M059J (cell line): ENCODE measurements at regions not wholly inside any gene's neighbourhood (a gene's known extent, or its start where the extent isn't known, plus 50 kb on each side); places are given as distances from the start of the nearest gene placed in this dataset.
A peak's percentile ranks its signal among the peaks of the same experiment; 100 is the strongest.

ENCODE experiments used
- DNase-seq: peaks from one replicate; pipeline ENCODE4 v3.0.0-alpha.2; 2012; ENCODE audit warnings: low read depth

DNA sequence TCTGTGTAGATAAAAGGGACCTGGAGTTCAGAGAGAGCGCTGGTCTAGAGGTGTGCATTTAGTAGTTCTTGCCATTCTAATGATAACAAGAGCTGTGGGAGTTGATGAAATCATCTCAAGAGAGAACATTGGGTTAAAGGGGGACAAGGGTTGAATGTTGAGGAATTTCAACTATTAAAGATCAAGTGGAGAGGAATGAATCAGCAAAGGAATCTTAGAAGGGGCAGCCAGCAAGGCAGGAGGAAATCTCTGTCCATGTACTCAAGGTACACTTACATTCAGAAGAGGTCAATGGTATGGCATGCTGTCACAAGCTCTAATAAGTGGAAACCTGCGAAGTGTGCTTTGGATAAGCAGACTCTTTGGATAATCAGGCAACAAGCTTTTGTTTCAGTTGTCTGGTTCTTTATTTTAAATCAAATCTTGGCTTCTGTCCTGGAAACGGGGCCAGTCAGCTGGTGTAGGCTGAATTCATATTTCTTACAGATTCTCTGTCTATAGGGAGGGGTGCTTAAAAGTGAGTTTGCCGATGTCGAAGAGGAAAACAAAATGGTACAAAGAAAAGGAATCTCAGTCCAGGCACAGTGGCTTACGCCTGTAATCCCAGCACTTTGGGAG is 320.5 kb upstream of the CD180 start:
- DNase-seq = peak; percentile 3

DNA sequence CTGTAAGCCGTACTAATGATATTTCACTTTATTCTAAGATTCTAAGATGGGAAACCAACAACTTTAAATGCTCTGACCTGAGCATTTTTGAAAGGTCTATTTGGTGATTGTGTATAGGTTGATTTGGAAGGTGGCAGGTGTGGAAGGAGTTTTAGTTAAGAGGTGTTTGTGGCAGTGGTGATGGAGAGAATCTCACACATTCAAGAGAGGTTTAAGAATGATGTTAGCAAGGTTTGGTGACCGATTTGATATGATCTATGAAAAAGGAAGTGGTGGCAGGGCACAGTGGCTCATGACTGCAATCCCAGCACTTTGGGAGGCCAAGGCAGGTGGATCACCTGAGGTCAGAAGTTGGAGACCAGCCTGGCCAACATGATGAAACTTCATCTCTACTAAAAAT is 319.2 kb upstream of the CD180 start:
- DNase-seq = no peak

DNA sequence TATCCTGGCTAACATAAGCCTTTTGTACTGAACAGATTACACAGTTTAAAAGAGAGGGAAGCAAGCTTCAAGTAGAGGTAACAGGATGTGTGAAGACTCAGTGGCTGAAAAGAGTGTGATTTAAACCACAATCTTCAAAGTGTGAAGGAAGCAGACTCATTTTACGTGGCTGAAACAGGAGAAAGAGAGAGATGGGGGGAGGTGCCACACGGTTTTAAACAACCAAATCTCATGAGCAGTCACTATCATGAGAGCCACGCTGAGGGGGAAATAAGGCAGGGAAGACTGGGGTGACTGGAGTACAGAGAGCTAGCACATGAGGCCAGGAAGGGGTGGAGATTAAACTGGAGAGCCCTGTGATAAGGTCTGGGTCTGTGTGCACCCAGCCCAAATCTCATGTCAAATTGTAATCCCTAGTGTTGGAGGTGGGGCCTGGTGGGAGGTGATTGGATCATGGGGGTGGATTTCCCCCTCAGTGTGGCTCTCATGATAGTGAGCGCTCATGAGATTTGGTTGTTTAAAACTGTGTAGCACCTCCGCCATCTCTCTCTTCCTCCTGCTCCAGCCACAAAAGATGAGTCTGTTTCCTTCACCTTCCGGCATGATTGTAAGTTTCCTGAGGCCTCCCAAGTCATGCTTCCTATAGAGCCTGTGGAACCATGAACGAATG is 318.6 kb upstream of the CD180 start:
- no peak for DNase-seq

DNA sequence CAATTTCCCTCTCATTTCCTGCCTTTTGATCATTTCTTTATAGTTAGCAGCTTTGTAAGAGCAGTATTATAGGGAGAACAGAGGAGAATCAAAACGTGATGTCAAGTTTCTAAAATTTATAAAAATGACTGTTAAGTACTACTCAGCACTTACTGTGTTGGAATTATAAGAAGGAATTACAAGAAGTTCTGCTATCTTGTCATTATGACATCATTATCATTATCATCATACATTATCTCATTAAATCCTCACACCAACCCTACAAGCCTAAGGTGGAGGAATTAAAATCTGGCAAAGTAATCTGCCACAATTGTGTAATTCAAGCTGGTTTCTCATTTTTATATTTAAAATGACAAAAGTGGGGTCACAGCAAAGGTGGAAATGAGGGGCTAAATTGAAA is 316.2 kb upstream of the CD180 start:
- DNase-seq = no peak

DNA sequence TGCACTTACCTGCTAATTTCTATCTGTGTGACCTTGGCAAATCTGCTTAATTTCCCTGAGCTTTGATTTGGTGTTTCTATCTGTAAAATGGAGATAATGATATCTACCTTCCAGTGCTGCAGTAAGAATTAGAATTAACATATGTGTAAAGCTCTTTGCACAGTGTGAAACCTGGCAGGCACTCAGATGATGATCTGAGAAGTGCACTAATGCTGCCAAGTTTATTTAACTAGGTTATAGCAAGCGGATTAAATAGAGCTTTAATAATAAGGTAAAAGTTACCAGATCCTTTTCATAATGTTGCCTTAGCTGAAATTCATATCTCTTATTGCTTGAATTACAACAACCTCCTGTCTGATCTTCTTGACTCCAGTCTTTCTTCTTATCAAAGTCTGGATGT is 315.3 kb upstream of the CD180 start:
- no peak for DNase-seq

DNA sequence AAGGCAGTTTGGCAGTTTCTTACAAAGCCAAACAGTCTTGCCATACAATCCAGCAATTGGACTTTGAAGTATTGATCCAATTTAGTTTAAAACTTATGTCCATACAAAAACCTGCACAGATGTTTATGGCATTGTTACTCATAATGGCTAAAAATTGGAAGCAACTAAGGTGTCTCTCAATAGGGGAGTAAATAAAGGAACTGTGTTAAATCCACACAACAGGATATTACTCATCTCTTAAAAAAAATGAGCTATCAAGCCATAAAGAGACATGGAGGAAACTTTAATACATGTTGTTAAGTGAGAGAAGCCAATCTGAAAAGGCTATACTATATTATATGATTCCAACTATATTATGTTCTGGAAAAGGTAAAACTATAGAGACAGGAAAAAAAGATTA is 313.6 kb upstream of the CD180 start:
- no peak for DNase-seq

DNA sequence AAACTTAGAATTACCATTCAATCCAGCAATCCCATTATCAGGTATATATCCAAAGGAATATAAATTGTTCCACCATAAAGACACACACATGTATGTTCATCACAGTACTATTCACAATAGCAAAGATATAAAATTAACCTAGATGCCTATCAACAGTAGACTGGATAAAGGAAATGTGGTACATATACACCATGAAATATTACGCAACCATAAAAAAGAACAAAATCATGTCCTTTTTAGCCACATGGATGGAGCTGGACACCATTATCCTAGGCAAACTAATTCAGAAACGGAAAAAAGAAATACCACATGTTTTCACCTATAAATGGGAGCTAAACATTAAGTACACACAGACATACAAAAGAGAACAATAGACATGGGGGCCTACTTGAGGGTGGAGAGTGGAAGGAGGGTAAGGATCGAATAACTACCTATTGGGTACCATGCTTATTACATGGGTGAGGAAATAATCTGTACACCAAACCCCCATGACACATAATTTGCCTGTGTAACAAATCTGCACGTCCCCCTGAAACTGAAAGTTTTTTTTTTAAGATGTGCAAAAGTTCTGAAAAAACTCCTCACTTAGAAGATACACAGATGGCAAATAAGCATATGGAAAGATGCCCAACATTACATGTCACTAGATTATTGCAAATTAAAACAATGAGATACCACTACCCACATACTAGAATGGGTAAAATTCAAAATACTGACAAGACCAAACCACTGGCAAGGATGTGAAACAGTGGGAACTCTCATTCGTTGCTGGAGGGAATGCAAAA is 313.0 kb upstream of the CD180 start:
- no peak for DNase-seq

DNA sequence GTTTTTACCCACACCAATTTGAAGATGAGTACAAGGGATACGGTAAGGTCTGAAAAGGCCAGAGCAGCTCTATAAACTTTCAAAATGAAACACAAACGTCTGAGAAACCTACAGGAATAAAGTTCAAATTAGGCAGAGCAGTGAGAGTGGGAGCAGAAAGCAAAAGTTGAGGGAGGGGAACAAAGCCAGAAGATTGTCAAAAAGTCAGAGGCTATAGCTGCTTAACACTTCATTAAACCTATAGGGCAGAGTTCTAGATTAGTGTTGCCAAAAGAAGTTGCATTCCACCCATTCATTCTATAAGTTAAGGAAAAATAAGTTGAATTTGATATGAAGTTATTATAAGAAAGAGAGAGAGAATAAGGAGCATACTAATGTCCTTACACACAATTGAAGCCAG is 309.6 kb upstream of the CD180 start:
- DNase-seq = no peak

DNA sequence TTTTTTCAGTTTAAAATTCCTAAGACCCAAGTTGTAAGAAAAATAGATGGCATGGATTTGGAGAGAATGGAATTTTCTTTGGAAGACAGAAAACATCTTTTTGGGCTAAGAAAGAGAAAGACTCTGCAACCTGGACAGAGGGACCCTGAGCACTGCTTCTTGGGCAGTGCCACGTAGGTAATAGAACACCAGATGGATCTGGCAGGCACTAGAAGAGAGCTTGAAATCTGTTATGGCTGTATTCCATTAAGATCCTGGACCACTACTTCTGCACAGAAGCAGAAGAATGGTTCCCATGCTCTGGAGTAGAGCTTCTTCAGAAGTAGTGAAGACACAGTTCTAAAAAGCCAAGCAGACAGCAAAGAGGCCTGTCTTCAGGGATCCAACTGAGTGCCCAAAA is 306.4 kb upstream of the CD180 start:
- no peak for DNase-seq

DNA sequence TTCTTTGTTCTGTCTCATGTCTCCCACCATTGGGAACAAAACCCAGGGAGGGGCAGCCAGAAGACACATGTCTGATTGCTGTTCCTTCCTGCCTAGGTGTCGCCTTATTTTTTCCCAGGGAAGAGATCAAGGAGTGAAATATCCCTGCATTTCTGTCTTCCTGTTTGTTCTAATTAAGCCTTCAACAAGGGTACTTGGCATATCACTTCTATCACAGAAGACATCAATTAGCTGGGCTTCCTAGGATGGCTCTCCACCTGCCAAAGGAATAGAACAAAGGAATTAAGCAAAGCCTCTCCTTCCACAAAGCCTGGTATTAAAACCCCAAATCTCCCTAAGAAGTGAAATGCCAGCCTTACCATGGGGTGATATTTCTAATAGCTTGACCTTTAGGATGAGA is 299.5 kb upstream of the CD180 start:
- no peak for DNase-seq

DNA sequence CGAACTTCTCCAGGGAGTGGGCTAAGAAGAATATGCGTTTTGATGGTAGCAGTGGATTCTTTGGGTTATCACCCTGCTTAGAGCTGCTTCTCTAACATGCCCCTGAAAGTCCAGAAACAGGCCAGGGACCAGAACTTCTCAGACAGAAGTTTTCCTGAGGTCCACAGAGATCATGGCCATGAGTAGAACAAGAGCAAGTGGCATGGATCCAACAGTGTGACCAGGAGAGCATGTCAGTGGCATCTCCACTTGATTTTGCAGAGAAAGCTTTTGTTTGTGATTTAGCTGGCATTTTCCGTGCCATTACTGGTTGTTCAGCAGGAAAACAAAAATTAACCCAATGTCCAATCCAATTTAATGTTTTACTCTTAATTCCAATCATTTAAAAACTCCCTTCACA is 298.5 kb upstream of the CD180 start:
- no peak for DNase-seq

DNA sequence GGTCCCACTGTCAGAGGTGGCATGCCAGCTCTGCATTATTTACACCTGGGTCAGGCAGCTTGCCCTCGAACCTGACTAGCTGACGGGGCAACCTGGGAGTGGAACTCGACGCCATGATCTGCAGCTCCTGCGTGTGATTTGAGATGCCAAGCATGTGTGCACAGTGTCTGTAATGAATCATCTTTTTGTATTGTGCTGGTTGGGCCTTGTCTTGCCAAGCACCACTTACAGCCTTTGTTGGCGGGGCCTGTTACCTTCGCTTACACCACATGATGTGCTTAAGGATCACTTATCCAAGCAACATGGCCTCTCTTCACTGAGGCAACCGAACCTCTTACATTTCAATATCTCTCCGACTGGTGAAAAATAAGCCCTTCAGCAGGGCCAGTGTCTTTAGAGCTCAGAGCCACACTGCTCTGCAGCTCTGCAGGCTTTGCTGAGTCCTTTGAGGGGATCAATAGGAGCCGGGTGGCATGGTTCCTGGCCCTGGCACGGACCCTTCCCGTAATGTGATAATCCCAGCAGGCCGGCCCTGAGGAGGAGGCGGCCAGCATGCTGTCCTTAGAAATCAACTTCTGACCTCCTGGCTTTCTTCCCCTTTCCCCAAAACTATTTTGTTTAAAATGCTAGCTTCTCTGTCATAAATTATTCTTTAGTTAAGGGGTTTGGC is 297.7 kb upstream of the CD180 start:
- no peak for DNase-seq

DNA sequence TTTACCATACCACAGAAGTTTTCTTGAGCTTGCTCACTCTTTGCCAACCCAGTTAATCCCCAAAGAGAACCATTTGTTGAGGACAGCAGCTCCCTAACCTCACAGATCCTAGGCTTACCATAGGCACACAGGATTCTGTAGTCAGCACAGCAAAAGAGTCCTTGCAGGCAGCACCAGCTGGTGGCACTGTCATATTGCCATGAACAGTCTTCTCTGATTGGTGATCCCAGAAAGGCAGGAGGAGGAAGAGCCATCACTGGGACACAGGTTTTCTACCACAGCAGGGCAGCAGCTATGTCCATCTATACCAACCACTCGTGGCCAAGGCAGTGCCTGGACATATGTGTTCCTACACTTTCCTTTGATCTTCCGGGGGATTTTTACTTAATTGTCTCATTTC is 297.1 kb upstream of the CD180 start:
- peak; percentile 27 for DNase-seq

DNA sequence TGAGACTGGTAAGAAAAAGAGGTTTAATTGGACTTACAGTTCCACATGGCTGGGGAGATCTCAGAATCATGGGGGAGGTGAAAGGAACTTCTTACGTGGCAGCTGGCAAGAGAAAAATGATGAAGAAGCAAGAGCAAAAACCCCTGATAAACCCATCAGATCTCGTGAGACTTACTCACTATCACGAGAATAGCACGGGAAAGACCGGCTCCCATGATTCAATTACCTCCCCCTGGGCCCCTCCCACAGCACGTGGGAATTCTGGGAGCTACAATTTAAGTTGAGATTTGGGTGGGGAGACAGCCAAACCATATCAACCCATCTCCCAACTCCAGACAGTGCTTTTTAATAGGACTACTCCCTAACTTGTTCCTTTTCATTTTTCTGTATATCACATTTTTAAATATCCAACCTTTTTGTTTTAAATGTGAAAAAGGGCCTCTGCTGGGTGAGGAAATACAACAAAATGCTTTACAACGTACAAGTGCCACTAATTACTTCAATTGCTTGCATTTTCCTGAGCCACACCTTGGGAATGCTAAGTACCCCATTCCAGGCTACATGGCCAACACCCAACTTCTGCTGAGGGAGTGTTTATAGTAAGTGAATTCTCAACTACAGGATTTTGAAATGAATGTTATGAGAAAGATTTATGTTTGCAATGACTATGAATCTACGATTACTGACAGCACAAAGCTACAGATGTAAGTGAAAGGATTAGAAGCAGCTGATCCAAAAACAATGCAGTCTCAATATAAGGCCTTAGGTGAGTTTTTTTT is 294.1 kb upstream of the CD180 start:
- DNase-seq = no peak

DNA sequence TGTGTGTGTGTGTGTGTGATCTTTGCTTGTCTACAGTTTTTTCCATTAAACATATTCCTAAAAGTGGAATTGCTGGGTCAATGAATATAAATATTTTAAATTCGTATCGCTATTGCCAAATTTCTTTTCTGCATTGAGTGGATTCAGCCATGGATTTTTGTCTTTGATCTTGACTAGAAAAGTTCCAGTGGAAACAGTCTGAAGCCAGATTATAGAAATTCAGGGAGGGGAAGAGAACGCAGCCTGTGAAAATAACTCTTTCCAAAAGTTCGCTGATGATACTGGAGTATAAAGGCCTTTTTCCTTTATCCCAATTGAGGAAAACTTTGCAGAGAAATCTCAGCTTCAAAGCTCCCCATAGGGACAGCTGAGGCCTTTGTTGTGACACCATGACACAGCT is 292.3 kb upstream of the CD180 start:
- DNase-seq = no peak

DNA sequence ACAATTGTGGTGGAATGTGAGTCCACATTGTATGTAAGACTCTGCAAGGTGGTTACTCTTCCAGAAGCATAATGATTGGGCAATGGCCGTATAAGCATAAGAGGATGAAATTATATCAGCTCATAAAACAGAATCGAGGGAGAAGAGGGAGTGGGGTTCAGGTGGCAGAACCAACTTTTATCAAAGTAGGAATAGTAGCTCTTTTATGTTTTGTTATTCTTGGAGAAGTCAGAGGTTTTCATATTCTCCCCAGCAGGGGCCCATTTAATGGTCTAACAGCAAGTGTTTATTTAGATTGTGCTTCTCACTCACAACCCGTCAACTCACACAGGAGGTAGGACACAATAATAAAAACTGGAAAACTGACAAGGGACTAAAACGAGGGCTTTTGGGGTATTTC is 291.3 kb upstream of the CD180 start:
- DNase-seq = no peak

DNA sequence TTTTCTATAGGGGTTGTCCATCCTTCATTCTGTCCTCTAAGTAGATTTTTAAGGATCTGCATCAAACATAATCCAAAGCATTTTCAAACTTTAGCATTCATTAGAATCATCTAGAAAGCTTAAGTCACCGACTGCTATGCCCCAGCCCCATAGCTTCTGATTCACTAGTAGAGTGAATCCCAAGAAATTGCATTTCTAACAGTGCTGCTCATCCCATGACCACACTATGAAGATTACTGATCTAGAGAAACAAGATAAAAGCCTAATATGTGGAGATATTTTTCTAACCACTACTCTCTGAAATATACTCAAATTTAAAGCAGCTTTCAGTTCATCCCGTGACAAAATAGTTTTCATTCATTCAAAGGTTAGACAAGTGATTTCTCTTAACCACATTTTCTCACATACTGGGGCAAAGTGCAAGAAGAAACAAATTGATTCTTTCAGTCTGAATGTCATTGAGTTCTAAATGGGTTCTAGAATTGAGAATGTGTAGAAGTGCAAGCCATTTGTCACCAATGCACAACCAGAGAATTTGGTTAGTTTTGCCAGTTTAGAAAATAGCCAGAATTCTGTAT is 286.9 kb upstream of the CD180 start:
- DNase-seq = no peak

DNA sequence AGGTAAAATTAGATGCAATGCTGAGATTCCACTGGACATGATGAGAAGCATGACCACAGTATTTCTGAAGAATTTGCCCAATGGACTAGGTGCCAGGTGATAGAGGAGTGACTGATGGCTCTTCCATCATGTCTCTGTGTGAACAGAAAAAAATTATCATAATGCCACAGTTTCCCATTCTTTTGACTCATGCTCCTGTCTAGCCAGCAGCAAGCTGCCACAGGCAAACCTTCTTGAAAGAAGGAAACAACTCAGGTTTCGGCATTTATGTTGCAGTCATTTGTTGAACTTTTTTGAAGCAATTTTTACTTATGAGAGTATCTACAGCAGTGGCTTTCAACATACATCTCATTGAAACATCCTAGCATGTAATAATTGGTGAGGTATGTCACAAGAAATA is 284.8 kb upstream of the CD180 start:
- DNase-seq = no peak

DNA sequence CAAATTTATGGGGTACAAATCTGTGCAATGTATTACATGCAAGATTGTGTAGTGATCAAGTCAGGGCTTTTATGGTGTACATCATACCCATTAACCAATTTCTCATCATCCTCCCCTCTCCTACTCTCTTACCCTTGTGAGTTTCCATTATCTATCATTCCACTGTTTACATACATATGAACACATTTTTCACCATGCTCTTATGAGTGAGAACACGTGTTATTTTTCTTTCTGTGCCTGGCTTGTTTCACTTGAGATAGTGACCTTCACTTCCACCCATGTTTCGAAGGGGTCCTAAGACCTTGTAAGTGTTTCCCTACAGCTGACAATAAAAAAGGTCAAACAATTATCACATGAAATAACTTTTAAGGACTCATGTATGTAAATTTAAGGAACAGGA is 281.7 kb upstream of the CD180 start:
- DNase-seq = no peak

DNA sequence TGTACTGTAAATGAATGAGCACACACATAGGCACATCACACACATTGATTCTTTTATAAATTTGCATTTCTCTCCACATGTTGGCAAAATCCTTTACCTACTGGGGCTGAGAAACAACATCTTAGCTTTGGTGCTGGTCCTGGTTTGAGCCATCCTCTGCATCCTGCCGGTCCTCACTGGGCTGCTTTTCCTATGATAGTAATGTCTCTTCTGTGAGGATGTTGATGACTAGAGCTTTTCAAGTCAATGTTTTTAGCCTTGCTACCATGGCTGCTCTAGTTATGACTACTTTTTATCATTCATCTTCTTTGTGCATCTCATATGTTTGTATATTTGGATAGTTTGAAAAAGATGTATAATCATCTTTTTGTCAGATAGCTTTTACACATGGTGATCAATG is 280.4 kb upstream of the CD180 start:
- no peak for DNase-seq

DNA sequence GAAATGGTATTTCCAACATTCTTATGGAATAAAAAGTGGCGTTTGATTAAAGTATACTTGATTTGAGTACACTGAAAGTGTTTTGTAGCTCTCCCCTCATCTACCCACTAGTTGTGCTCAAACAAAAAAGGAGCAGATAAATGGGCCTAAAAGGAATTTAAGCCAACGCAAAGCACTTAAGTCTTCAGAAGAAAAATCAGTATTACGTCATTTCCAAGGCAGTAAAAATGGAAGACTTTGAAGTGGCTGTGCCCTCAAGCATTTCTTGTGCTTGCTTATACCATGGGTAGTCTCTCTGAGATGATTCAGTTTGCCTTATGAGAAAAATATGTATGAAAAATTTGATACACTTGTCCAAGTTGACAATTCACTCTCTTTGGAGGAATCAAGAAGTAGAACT is 279.9 kb upstream of the CD180 start:
- peak; percentile 41 for DNase-seq

DNA sequence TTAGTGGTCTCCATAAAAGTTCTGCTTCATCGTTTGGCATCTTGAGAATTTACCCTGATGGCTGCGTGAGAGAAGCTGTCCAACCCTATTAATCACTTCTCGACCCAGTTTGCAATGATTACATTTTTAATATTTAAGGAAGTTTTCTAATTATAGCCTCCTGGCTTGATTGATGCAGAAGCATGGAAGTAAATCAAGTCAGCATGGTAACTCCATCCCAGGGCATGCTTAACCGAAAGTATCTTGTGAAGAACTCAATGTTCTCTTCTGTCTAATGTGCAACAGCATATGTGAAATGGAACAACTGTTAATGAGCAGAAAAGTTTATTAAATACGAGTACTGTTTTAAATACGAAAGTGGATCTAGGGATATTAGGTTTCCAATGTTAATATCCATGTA is 278.9 kb upstream of the CD180 start:
- DNase-seq = no peak
